DND-41 (cell line): ENCODE measurements at regions not wholly inside any gene's neighbourhood (a gene's known extent, or its start where the extent isn't known, plus 50 kb on each side); places are given as distances from the start of the nearest gene placed in this dataset.
A peak's percentile ranks its signal among the peaks of the same experiment; 100 is the strongest.

Experiments used
- ATAC-seq: fragments of 200-7000 bp; cut with Tn5 transposase; 3 replicates; pipeline ENCODE4 v1.9.1; 2021; ENCODE audit warnings: low read depth; ENCODE audit not compliant: insufficient read depth
- DNase-seq: peaks from one replicate; pipeline ENCODE4 v3.0.0-alpha.2; 2020
- H2AFZ ChIP-seq: 2 replicates; pipeline ENCODE4 v1.6.0; 2012; ENCODE audit warnings: low read depth, low read length
- H3K27ac ChIP-seq: 2 replicates; pipeline ENCODE4 v1.5.1; 2012; ENCODE audit warnings: low read length, inconsistent platforms
- H3K27me3 ChIP-seq: fragments of 200-600 bp; sonication (generic); 2 replicates; pipeline ENCODE4 v1.6.0; 2012; ENCODE audit warnings: low read length, mild to moderate bottlenecking, inconsistent platforms; ENCODE audit not compliant: insufficient read depth, poor library complexity
- H3K36me3 ChIP-seq: 2 replicates; pipeline ENCODE4 v1.5.1; 2012; ENCODE audit warnings: low read length, inconsistent platforms; ENCODE audit not compliant: insufficient read depth
- H3K4me1 ChIP-seq: 2 replicates; pipeline ENCODE4 v1.5.1; 2012; ENCODE audit warnings: mild to moderate bottlenecking, low read length; ENCODE audit not compliant: insufficient read depth
- H3K4me2 ChIP-seq: 2 replicates; pipeline ENCODE4 v1.6.0; 2012; ENCODE audit warnings: mild to moderate bottlenecking, moderate library complexity, low read length, inconsistent platforms; ENCODE audit not compliant: insufficient read depth
- H3K4me3 ChIP-seq, 2 experiments: fragments of 200-600 bp in 1 of 2; shearing (Covaris generic) in 1 of 2; 2 replicates each; pipeline ENCODE4 v1.5.1; 2012 to 2016; ENCODE audit warnings: inconsistent platforms in 2 of 2, low read length in 2 of 2, mild to moderate bottlenecking in 2 of 2, low read depth in 1 of 2, moderate library complexity in 1 of 2
- H3K79me2 ChIP-seq: 2 replicates; pipeline ENCODE4 v1.6.0; 2012; ENCODE audit warnings: low read length, inconsistent platforms; ENCODE audit not compliant: insufficient read depth
- H3K9ac ChIP-seq: 2 replicates; pipeline ENCODE4 v1.6.0; 2012; ENCODE audit warnings: low read depth, mild to moderate bottlenecking, inconsistent platforms, low read length, moderate library complexity
- H3K9me3 ChIP-seq: 2 replicates; pipeline ENCODE4 v1.5.1; 2012; ENCODE audit warnings: low read length, moderate library complexity, mild to moderate bottlenecking, inconsistent platforms; ENCODE audit not compliant: insufficient read depth, severe bottlenecking
- H4K20me1 ChIP-seq: 2 replicates; pipeline ENCODE4 v1.6.0; 2012; ENCODE audit warnings: low read length; ENCODE audit not compliant: insufficient read depth
- EZH2 ChIP-seq: IDR thresholded peaks from 3 replicates; pipeline ENCODE4 v1.6.1; 2012; ENCODE audit warnings: borderline replicate concordance, low read depth, mild to moderate bottlenecking, moderate library complexity, low read length, inconsistent platforms; ENCODE audit not compliant: severe bottlenecking
- TF ChIP-seq, protein P1 (sequence below): IDR thresholded peaks from 2 replicates; pipeline ENCODE4 v1.5.1; 2012; ENCODE audit warnings: borderline replicate concordance, low read length, moderate library complexity, mild to moderate bottlenecking; ENCODE audit not compliant: poor library complexity, severe bottlenecking; ENCODE audit errors: extremely low read depth

GRCh38 chr2:147500819-147501395 lies 343.9 kb upstream of the ACVR2A start:
- H3K36me3 ChIP-seq, result no peaks in the 10 kb centered on the region
- no peak overlapping the region for H2AFZ ChIP-seq
- H3K4me1 ChIP-seq, result peaks cover 72% of the 10 kb centered on the region
- no peaks in the 10 kb centered on the region for H3K27me3 ChIP-seq
- DNase-seq (no peak), ATAC-seq (peak; percentile 53)
- H3K4me3 ChIP-seq, result peak overlapping the region in 1 of 2 experiments; percentile 21; a peak in 1 of 4 replicates
- peak overlapping the region; percentile 37 for H3K9ac ChIP-seq
- peak overlapping the region; percentile 49 for H3K4me2 ChIP-seq
- no peaks in the 10 kb centered on the region for H4K20me1 ChIP-seq
- H3K27ac ChIP-seq, result peak overlapping the region; percentile 85
- H3K9me3 ChIP-seq, result no peaks in the 10 kb centered on the region
- no peak for TF ChIP-seq EZH2
- TF ChIP-seq, protein P1, sequence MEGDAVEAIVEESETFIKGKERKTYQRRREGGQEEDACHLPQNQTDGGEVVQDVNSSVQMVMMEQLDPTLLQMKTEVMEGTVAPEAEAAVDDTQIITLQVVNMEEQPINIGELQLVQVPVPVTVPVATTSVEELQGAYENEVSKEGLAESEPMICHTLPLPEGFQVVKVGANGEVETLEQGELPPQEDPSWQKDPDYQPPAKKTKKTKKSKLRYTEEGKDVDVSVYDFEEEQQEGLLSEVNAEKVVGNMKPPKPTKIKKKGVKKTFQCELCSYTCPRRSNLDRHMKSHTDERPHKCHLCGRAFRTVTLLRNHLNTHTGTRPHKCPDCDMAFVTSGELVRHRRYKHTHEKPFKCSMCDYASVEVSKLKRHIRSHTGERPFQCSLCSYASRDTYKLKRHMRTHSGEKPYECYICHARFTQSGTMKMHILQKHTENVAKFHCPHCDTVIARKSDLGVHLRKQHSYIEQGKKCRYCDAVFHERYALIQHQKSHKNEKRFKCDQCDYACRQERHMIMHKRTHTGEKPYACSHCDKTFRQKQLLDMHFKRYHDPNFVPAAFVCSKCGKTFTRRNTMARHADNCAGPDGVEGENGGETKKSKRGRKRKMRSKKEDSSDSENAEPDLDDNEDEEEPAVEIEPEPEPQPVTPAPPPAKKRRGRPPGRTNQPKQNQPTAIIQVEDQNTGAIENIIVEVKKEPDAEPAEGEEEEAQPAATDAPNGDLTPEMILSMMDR, result no peak
- H3K79me2 ChIP-seq, result no peaks in the 10 kb centered on the region

DNA sequence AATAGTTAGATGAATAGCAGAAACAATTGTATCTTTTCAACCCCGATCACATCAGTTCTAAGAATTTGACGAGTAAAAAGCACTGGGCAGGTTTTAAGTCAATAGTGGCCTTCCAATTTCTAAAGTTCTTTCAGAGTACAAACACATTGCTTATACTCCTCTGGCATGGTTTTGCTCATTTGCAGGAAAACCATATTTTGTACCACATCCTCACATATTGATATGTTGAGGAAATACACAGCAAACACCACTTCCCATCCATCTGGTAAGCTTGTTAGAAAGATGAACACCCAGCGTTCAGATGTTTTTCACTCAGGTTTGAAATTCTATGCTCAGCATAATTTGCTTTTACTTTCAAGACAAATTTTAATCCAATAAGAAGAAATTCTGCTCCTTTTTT lies 344.6 kb upstream of the ACVR2A start:
- no peaks in the 10 kb centered on the region for H4K20me1 ChIP-seq
- DNase-seq (peak; percentile 49), ATAC-seq (peak; percentile 94)
- H3K27ac ChIP-seq, result peak overlapping the region; percentile 85
- peak overlapping the region; percentile 5; the same call in 1 of the 2 replicates for H2AFZ ChIP-seq
- peaks cover 71% of the 10 kb centered on the region for H3K4me1 ChIP-seq
- TF ChIP-seq, protein P1, result no peak
- TF ChIP-seq EZH2, result no peak
- H3K9ac ChIP-seq, result peak overlapping the region; percentile 37
- H3K9me3 ChIP-seq, result no peaks in the 10 kb centered on the region
- H3K4me2 ChIP-seq, result peak overlapping the region; percentile 49
- no peaks in the 10 kb centered on the region for H3K27me3 ChIP-seq
- H3K4me3 ChIP-seq, result peak overlapping the region in 1 of 2 experiments; percentile 21; a peak in 1 of 4 replicates
- H3K79me2 ChIP-seq, result no peaks in the 10 kb centered on the region
- H3K36me3 ChIP-seq, result no peaks in the 10 kb centered on the region

- DNase-seq, result no peak
- Histone ChIP-seq H4K20me1 (no peaks in the 10 kb centered on the region), H2AFZ (peak overlapping the region; percentile 5; the same call in 1 of the 2 replicates), H3K79me2 (no peaks in the 10 kb centered on the region), H3K4me3 (peak overlapping the region in 1 of 2 experiments; percentile 21; a peak in 2 of 4 replicates), H3K27me3 (no peaks in the 10 kb centered on the region), H3K36me3 (no peaks in the 10 kb centered on the region), H3K4me1 (peaks cover 67% of the 10 kb centered on the region), H3K9ac (peak overlapping the region; percentile 37), H3K9me3 (no peaks in the 10 kb centered on the region), H3K27ac (peak overlapping the region; percentile 85), H3K4me2 (peak overlapping the region; percentile 49)
- no peak for ATAC-seq
- no peak for TF ChIP-seq EZH2
- TF ChIP-seq, protein P1, result no peak
These were observed 345.0 kb upstream of the ACVR2A start for GRCh38 chr2:147499785-147500184.
